ENCODE measurements at regions not wholly inside any gene's neighbourhood (a gene's known extent, or its start where the extent isn't known, plus 50 kb on each side); places are given as distances from the start of the nearest gene placed in this dataset.

DNA sequence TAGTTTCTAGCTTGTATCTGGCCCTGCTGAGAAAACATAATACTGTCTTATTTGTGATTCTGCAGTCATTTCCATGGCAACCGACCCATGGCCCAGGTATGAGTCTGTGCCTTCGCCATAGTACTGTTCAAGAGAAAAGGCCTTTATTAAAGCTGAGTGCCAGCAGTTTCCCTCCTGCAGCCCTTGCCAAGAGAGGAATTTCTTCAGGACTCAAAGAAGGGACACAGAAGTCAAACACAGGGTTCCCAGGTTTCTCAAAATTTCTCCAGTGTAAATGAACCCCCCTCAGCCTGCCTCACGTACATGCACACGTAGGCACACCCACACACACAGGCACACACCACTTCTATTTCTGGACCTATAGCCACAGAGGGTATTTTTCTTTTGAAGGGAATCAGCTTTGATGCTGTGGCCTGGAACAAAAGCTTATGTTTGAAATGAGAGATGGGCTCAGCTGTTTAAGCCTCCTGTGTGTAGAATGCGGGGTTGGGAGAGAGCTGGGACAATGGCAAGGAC is 269.2 kb downstream of the PDCD6IP start:
- Histone ChIP-seq H3K9me3 (peaks cover 0 to 10% (median 0%) of the 10 kb centered on the region in 12 donors), H3K27me3 (no peaks in the 10 kb centered on the region), H3K4me1 (no peaks in the 10 kb centered on the region), H3K27ac (no peak overlapping the region), H3K4me3 (no peak overlapping the region), H3K36me3 (no peaks in the 10 kb centered on the region)
- 72 to 81% (median 76%) methylated on average over 5 of the region's 5 CpGs for WGBS, 4 donors
- intact Hi-C loops (cut with DNase I): no loop called here
- DNase-seq: no peak
- TF ChIP-seq, protein P1, sequence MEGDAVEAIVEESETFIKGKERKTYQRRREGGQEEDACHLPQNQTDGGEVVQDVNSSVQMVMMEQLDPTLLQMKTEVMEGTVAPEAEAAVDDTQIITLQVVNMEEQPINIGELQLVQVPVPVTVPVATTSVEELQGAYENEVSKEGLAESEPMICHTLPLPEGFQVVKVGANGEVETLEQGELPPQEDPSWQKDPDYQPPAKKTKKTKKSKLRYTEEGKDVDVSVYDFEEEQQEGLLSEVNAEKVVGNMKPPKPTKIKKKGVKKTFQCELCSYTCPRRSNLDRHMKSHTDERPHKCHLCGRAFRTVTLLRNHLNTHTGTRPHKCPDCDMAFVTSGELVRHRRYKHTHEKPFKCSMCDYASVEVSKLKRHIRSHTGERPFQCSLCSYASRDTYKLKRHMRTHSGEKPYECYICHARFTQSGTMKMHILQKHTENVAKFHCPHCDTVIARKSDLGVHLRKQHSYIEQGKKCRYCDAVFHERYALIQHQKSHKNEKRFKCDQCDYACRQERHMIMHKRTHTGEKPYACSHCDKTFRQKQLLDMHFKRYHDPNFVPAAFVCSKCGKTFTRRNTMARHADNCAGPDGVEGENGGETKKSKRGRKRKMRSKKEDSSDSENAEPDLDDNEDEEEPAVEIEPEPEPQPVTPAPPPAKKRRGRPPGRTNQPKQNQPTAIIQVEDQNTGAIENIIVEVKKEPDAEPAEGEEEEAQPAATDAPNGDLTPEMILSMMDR (IDR thresholded peaks at IDR 0.05): no peak
- TF ChIP-seq POLR2A (IDR thresholded peaks at IDR 0.05): no peak
- ATAC-seq: no peak

DNA sequence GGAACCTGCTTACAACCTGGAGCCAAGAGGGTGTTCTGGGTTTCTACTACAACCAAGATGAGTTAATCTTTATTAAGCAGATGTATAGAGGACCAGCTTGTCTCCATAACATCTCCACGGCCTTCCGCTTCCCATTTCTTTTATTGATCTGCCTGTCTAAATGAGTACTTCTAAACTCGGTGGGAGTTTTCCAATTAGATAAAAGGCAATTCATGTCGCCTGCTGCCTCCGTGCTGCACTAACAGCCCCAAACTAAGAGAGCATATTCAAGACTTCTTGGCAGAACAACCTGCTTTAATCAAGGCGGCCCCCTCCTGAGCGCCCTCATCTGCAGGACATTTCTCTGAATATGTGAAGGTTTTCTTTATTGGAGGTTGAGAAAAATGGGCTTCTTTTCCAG is 270.1 kb downstream of the PDCD6IP start:
- peaks cover 0 to 2% (median 0%) of the 10 kb centered on the region in 12 donors for H3K9me3 ChIP-seq
- no peak overlapping the region for H3K27ac ChIP-seq
- DNase-seq (no peak), ATAC-seq (no peak)
- no peaks in the 10 kb centered on the region for H3K4me1 ChIP-seq
- no peaks in the 10 kb centered on the region for H3K36me3 ChIP-seq
- intact Hi-C loops (cut with DNase I): no loop called here
- no peaks in the 10 kb centered on the region for H3K27me3 ChIP-seq
- TF ChIP-seq, protein P1 (IDR thresholded peaks at IDR 0.05): no peak
- TF ChIP-seq POLR2A (IDR thresholded peaks at IDR 0.05): no peak
- WGBS, 4 donors: 85 to 88% (median 86%) methylated on average over 7 of the region's 7 CpGs
- H3K4me3 ChIP-seq: no peak overlapping the region

DNA sequence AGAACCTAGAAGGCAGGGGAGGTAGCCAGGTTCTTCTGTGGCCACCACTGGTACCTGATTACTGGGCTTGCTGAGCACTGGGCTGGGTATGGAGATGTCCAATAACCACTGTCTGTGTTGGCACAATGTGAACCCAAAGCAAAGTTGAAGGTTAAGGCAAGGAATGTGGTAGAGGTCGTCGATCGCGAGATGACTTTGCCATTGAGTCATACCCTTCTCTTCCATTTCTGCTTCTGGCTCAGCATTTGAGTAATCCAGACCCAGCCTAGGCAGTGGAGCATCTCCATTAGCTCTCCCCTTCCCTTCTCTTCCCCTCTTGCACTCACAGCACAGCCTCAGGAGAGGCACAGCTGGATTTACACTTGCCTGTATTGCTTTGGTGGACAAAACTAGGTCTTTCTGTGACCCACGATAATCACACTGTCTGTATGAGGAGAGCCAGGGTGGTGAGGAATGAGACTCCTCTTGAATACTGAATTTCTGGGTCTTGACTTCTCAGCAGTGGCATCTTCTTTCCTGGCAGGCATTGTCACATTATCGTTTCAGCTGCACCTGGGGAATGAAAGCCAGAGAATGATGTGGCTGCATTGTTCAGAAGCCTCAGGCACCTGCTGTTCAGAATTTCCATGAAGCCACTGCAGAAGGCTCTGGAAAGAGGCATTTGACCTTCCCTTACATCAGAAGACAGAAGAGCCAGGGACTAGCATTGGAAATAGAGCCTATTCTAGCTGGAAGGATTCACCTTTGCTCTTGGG is 272.6 kb downstream of the PDCD6IP start:
- intact Hi-C loops (cut with DNase I): no loop called here
- WGBS, 4 donors: 81 to 91% (median 86%) methylated on average over 6 of the region's 6 CpGs
- no peak for TF ChIP-seq POLR2A (IDR thresholded peaks at IDR 0.05)
- TF ChIP-seq, protein P1 (IDR thresholded peaks at IDR 0.05): no peak
- Histone ChIP-seq H3K9me3 (no peaks in the 10 kb centered on the region), H3K27ac (no peak overlapping the region), H3K27me3 (no peaks in the 10 kb centered on the region), H3K36me3 (no peaks in the 10 kb centered on the region), H3K4me3 (no peak overlapping the region), H3K4me1 (no peaks in the 10 kb centered on the region)
- DNase-seq: no peak
- ATAC-seq: no peak

DNA sequence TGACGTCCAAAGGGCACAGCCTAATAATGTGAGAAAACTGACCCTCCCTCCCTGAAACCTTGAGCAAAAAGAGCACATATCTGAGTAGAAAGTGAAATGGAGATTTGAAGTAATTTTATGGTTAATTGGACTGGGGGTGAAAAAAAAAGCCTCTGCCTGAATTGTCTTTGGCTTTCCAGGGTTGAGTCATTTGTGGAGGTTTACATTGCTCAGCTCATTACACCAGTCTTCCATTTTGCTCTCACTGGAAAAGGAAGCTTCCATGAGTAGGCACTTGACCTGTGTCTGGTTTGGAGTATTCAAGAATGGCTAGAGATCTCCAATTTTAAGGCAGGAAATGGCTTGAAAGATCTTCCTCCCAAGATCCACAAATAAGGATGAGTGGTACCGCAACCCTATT is 273.9 kb downstream of the PDCD6IP start:
- DNase-seq (no peak), ATAC-seq (no peak)
- Histone ChIP-seq H3K9me3 (no peaks in the 10 kb centered on the region), H3K36me3 (no peaks in the 10 kb centered on the region), H3K4me3 (no peak overlapping the region), H3K27me3 (no peaks in the 10 kb centered on the region), H3K27ac (no peak overlapping the region), H3K4me1 (no peaks in the 10 kb centered on the region)
- intact Hi-C loops (cut with DNase I): no loop called here
- TF ChIP-seq, protein P1 (IDR thresholded peaks at IDR 0.05): no peak
- 69 to 87% (median 82%) methylated on average over 2 of the region's 2 CpGs for WGBS, 4 donors
